ENCODE measurements at regions not wholly inside any gene's neighbourhood (a gene's known extent, or its start where the extent isn't known, plus 50 kb on each side); places are given as distances from the start of the nearest gene placed in this dataset.

GRCh38 chr6:121806116-121806515 lies 370.7 kb downstream of the GJA1 start:
- ATAC-seq, result no peak
- no peaks in the 10 kb centered on the region for H3K4me1 ChIP-seq (ENCODE audit: control insufficient read depth, insufficient read depth, low read length)
- H3K9me3 Mint-ChIP-seq, result peaks cover 5 to 6% of the 10 kb centered on the region in 2 donors
- no peak overlapping the region for H3K4me3 ChIP-seq (ENCODE audit: low read length)
- H3K27ac Mint-ChIP-seq, result no peak overlapping the region
- no peaks in the 10 kb centered on the region for H3K27me3 ChIP-seq (ENCODE audit: control insufficient read depth, insufficient read depth, low read length)
- no peak overlapping the region for H3K4me3 Mint-ChIP-seq
- H3K36me3 Mint-ChIP-seq, result peaks cover 3% of the 10 kb centered on the region
- intact Hi-C loops (cut with micrococcal nuclease), result no loop called here
- no peaks in the 10 kb centered on the region for H3K36me3 ChIP-seq (ENCODE audit: control insufficient read depth, insufficient read depth, low read length)
- WGBS (ENCODE audit: insufficient coverage), result 83% methylated on average over 1 of the region's 1 CpG
- no peaks in the 10 kb centered on the region for H3K27me3 Mint-ChIP-seq (ENCODE audit: low read depth in 2 of 2)
- DNase-seq, result no peak
- H3K9me3 ChIP-seq (ENCODE audit: control insufficient read depth, insufficient read depth, low read length), result no peaks in the 10 kb centered on the region
- TF ChIP-seq, protein P1, sequence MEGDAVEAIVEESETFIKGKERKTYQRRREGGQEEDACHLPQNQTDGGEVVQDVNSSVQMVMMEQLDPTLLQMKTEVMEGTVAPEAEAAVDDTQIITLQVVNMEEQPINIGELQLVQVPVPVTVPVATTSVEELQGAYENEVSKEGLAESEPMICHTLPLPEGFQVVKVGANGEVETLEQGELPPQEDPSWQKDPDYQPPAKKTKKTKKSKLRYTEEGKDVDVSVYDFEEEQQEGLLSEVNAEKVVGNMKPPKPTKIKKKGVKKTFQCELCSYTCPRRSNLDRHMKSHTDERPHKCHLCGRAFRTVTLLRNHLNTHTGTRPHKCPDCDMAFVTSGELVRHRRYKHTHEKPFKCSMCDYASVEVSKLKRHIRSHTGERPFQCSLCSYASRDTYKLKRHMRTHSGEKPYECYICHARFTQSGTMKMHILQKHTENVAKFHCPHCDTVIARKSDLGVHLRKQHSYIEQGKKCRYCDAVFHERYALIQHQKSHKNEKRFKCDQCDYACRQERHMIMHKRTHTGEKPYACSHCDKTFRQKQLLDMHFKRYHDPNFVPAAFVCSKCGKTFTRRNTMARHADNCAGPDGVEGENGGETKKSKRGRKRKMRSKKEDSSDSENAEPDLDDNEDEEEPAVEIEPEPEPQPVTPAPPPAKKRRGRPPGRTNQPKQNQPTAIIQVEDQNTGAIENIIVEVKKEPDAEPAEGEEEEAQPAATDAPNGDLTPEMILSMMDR (IDR thresholded peaks at IDR 0.05), result no peak
- H3K27ac ChIP-seq (ENCODE audit: low read length), result no peak overlapping the region
- H3K4me1 Mint-ChIP-seq, result no peaks in the 10 kb centered on the region

GRCh38 chr6:121809211-121809610 lies 373.8 kb downstream of the GJA1 start:
- Histone ChIP-seq H3K4me3 (ENCODE audit: low read length) (no peak overlapping the region), H3K27ac (ENCODE audit: low read length) (no peak overlapping the region), H3K36me3 (ENCODE audit: control insufficient read depth, insufficient read depth, low read length) (no peaks in the 10 kb centered on the region), H3K27me3 (ENCODE audit: control insufficient read depth, insufficient read depth, low read length) (no peaks in the 10 kb centered on the region), H3K9me3 (ENCODE audit: control insufficient read depth, insufficient read depth, low read length) (no peaks in the 10 kb centered on the region), H3K4me1 (ENCODE audit: control insufficient read depth, insufficient read depth, low read length) (no peaks in the 10 kb centered on the region)
- intact Hi-C loops (cut with micrococcal nuclease), result no loop called here
- no peak for DNase-seq
- WGBS (ENCODE audit: insufficient coverage), result 89% methylated on average over 2 of the region's 3 CpGs
- ATAC-seq, result no peak
- Mint-ChIP-seq H3K27ac (no peak overlapping the region), H3K36me3 (no peaks in the 10 kb centered on the region), H3K9me3 (peaks cover 2 to 8% of the 10 kb centered on the region in 2 donors), H3K4me3 (no peak overlapping the region), H3K4me1 (no peaks in the 10 kb centered on the region), H3K27me3 (ENCODE audit: low read depth in 2 of 2) (no peaks in the 10 kb centered on the region)
- TF ChIP-seq, protein P1 (IDR thresholded peaks at IDR 0.05), result no peak

- Mint-ChIP-seq H3K36me3 (no peaks in the 10 kb centered on the region), H3K27me3 (ENCODE audit: low read depth in 2 of 2) (no peaks in the 10 kb centered on the region), H3K9me3 (peaks cover 2 to 8% of the 10 kb centered on the region in 2 donors), H3K4me3 (no peak overlapping the region), H3K4me1 (no peaks in the 10 kb centered on the region), H3K27ac (no peak overlapping the region)
- Histone ChIP-seq H3K4me3 (ENCODE audit: low read length) (no peak overlapping the region), H3K9me3 (ENCODE audit: control insufficient read depth, insufficient read depth, low read length) (no peaks in the 10 kb centered on the region), H3K4me1 (ENCODE audit: control insufficient read depth, insufficient read depth, low read length) (no peaks in the 10 kb centered on the region), H3K27ac (ENCODE audit: low read length) (no peak overlapping the region), H3K27me3 (ENCODE audit: control insufficient read depth, insufficient read depth, low read length) (no peaks in the 10 kb centered on the region), H3K36me3 (ENCODE audit: control insufficient read depth, insufficient read depth, low read length) (no peaks in the 10 kb centered on the region)
- intact Hi-C loops (cut with micrococcal nuclease), result no loop called here
- WGBS (ENCODE audit: insufficient coverage), result 76% methylated on average over 6 of the region's 7 CpGs
- ATAC-seq (no peak), DNase-seq (no peak)
- TF ChIP-seq, protein P1 (IDR thresholded peaks at IDR 0.05), result no peak
Measured at GRCh38 chr6:121810158-121811032, 374.9 kb downstream of the GJA1 start.

- intact Hi-C loops (cut with micrococcal nuclease), result no loop called here
Measured at GRCh38 chr6:121811106-121811505, 375.7 kb downstream of the GJA1 start.

More at GRCh38 chr6:121811106-121811505, 375.7 kb downstream of the GJA1 start:
- WGBS (ENCODE audit: insufficient coverage), result 86% methylated on average over 2 of the region's 3 CpGs
- no peak overlapping the region for H3K27ac ChIP-seq (ENCODE audit: low read length)
- TF ChIP-seq, protein P1 (IDR thresholded peaks at IDR 0.05), result no peak
- no peaks in the 10 kb centered on the region for H3K4me1 Mint-ChIP-seq
- no peaks in the 10 kb centered on the region for H3K27me3 ChIP-seq (ENCODE audit: control insufficient read depth, insufficient read depth, low read length)
- ATAC-seq (no peak), DNase-seq (no peak)
- H3K4me3 ChIP-seq (ENCODE audit: low read length), result no peak overlapping the region
- H3K9me3 ChIP-seq (ENCODE audit: control insufficient read depth, insufficient read depth, low read length), result no peaks in the 10 kb centered on the region
- H3K4me1 ChIP-seq (ENCODE audit: control insufficient read depth, insufficient read depth, low read length), result no peaks in the 10 kb centered on the region
- no peak overlapping the region for H3K27ac Mint-ChIP-seq
- no peaks in the 10 kb centered on the region for H3K36me3 ChIP-seq (ENCODE audit: control insufficient read depth, insufficient read depth, low read length)
- H3K9me3 Mint-ChIP-seq, result peaks cover 2 to 8% of the 10 kb centered on the region in 2 donors
- H3K36me3 Mint-ChIP-seq, result no peaks in the 10 kb centered on the region
- no peak overlapping the region for H3K4me3 Mint-ChIP-seq
- no peaks in the 10 kb centered on the region for H3K27me3 Mint-ChIP-seq (ENCODE audit: low read depth in 2 of 2)
